H1 (cell line): ENCODE measurements at regions not wholly inside any gene's neighbourhood (a gene's known extent, or its start where the extent isn't known, plus 50 kb on each side); places are given as distances from the start of the nearest gene placed in this dataset.

Experiments
- CREB1 ChIP-seq: IDR thresholded peaks from 2 replicates; pipeline ENCODE4 v1.6.1; 2012; ENCODE audit warnings: inconsistent platforms
- TF ChIP-seq, protein P1 (sequence below): fragments of 300-600 bp; sonication (generic); IDR thresholded peaks from 2 replicates; pipeline ENCODE4 v1.7.1; 2012; ENCODE audit warnings: low read length, moderate library complexity, mild to moderate bottlenecking, inconsistent platforms; ENCODE audit not compliant: insufficient replicate concordance
- TF ChIP-seq, protein P2 (sequence below): IDR thresholded peaks from 2 replicates; pipeline ENCODE4 v1.6.1; 2011; ENCODE audit warnings: low read length, improper control_type of control experiment

DNA sequence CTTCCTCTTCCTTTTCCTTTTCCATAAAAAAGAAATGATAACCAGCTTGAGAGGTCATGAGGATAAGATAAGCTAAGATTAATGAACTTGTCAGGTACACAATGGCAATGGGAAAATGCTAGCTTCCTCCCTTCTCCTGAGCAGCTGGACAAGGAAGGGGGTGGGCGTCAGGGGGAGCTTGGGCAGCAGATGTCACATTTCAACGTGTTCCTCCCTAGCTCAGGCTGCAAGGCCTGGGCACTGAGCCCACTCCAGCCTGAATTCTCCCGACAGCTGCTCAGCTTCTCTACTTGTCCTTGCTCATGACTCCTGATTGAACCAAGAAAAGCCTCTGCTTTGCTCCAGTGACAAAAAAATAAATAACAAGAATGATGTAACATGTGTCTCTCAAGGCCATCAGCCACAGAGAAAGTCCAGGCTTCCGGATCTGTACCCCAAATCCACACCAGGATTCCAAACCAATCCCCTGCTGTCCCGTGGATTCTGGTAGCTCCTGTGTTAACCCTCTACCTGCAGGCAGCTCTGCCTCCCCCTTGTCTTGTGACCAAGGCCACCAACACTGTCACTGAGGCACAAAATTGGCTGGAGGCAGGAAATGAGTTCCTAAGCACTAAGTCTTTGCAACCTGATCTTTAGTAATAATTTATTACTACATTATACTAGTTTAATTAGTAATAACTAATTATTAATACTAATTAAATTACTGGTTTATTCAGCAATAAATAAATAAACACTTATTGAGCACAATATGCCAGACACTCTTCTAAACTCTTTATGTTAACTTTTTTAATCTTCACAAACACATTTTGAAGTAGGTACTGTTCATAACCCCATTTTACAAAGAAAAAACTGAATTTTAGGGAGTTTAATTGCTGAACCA lies 146.5 kb downstream of the CCDC34 start (continued):
- TF ChIP-seq, protein P1, sequence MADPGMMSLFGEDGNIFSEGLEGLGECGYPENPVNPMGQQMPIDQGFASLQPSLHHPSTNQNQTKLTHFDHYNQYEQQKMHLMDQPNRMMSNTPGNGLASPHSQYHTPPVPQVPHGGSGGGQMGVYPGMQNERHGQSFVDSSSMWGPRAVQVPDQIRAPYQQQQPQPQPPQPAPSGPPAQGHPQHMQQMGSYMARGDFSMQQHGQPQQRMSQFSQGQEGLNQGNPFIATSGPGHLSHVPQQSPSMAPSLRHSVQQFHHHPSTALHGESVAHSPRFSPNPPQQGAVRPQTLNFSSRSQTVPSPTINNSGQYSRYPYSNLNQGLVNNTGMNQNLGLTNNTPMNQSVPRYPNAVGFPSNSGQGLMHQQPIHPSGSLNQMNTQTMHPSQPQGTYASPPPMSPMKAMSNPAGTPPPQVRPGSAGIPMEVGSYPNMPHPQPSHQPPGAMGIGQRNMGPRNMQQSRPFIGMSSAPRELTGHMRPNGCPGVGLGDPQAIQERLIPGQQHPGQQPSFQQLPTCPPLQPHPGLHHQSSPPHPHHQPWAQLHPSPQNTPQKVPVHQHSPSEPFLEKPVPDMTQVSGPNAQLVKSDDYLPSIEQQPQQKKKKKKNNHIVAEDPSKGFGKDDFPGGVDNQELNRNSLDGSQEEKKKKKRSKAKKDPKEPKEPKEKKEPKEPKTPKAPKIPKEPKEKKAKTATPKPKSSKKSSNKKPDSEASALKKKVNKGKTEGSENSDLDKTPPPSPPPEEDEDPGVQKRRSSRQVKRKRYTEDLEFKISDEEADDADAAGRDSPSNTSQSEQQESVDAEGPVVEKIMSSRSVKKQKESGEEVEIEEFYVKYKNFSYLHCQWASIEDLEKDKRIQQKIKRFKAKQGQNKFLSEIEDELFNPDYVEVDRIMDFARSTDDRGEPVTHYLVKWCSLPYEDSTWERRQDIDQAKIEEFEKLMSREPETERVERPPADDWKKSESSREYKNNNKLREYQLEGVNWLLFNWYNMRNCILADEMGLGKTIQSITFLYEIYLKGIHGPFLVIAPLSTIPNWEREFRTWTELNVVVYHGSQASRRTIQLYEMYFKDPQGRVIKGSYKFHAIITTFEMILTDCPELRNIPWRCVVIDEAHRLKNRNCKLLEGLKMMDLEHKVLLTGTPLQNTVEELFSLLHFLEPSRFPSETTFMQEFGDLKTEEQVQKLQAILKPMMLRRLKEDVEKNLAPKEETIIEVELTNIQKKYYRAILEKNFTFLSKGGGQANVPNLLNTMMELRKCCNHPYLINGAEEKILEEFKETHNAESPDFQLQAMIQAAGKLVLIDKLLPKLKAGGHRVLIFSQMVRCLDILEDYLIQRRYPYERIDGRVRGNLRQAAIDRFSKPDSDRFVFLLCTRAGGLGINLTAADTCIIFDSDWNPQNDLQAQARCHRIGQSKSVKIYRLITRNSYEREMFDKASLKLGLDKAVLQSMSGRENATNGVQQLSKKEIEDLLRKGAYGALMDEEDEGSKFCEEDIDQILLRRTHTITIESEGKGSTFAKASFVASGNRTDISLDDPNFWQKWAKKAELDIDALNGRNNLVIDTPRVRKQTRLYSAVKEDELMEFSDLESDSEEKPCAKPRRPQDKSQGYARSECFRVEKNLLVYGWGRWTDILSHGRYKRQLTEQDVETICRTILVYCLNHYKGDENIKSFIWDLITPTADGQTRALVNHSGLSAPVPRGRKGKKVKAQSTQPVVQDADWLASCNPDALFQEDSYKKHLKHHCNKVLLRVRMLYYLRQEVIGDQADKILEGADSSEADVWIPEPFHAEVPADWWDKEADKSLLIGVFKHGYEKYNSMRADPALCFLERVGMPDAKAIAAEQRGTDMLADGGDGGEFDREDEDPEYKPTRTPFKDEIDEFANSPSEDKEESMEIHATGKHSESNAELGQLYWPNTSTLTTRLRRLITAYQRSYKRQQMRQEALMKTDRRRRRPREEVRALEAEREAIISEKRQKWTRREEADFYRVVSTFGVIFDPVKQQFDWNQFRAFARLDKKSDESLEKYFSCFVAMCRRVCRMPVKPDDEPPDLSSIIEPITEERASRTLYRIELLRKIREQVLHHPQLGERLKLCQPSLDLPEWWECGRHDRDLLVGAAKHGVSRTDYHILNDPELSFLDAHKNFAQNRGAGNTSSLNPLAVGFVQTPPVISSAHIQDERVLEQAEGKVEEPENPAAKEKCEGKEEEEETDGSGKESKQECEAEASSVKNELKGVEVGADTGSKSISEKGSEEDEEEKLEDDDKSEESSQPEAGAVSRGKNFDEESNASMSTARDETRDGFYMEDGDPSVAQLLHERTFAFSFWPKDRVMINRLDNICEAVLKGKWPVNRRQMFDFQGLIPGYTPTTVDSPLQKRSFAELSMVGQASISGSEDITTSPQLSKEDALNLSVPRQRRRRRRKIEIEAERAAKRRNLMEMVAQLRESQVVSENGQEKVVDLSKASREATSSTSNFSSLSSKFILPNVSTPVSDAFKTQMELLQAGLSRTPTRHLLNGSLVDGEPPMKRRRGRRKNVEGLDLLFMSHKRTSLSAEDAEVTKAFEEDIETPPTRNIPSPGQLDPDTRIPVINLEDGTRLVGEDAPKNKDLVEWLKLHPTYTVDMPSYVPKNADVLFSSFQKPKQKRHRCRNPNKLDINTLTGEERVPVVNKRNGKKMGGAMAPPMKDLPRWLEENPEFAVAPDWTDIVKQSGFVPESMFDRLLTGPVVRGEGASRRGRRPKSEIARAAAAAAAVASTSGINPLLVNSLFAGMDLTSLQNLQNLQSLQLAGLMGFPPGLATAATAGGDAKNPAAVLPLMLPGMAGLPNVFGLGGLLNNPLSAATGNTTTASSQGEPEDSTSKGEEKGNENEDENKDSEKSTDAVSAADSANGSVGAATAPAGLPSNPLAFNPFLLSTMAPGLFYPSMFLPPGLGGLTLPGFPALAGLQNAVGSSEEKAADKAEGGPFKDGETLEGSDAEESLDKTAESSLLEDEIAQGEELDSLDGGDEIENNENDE: no peak
- TF ChIP-seq CREB1: no peak
- TF ChIP-seq, protein P2, sequence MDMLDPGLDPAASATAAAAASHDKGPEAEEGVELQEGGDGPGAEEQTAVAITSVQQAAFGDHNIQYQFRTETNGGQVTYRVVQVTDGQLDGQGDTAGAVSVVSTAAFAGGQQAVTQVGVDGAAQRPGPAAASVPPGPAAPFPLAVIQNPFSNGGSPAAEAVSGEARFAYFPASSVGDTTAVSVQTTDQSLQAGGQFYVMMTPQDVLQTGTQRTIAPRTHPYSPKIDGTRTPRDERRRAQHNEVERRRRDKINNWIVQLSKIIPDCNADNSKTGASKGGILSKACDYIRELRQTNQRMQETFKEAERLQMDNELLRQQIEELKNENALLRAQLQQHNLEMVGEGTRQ: no peak
